ENCODE measurements at regions not wholly inside any gene's neighbourhood (a gene's known extent, or its start where the extent isn't known, plus 50 kb on each side); places are given as distances from the start of the nearest gene placed in this dataset.

DNA sequence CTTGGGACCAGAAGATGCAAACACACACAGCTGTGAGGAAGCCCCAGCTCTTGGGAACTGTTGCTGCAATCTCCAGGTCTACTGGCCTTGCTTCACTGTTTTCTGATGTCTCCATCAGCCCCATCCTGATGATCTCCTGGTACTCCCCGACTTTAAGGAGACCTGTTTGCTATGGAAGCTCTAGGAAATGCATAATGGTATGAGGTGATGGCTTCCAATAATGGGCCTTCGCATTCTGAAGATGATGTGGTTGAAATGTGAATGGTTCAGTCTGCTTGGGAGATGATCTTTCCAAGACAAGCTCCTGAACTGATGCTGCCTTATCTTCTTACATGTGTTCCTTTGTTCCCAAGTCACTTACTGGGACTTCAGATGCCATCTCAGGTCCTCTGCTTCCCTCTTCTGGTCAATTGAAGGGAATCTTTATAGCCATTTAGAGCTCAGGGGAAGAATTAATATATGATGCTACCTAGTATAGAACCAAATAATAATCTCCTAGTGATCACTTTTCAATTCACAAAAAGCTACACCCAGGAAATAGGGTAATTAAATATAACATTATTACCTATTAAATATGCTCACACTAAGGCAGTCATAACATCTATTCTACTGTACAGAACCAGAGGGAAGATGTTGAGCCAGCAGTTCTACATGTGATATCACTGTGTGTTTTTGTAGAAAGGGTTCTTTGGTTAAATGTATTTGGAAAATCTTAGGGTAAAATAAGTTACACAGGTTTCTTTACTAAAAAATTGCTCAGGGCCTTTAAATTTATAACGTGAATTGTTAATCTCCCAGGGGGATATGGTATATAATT lies 73.9 kb upstream of the VTCN1 start:
- WGBS, result 75% methylated on average over 3 of the region's 3 CpGs
- DNase-seq (ENCODE audit: low spot score), result no peak

DNA sequence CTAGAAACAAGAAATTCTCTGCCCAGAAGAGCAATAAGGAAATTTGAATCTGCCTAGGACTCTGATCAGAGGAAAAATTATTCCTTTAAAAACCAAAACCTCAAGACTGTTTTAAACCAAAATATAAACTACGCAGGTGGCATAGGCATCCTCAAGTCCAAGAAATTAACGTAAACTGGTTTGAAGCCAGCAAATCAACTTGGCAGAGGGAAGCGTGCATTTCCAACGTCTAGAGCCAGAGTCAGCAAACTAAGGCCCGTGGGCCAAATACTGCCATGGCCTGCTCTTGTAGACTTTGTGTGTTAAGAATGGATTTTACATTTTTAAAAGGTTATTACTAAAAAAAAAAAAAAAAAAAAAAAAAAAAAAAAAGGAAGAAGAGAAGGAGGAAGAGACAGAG lies 67.8 kb upstream of the VTCN1 start:
- H3K36me3 ChIP-seq (ENCODE audit: control insufficient read depth in 4 of 4, insufficient read depth in 3 of 4, low read depth in 1 of 4, low read length in 3 of 4), result no peaks in the 10 kb centered on the region
- 85% methylated on average over 5 of the region's 5 CpGs for WGBS
- H3K4me3 ChIP-seq (ENCODE audit: low read depth in 1 of 3, low read length in 3 of 3), result no peak overlapping the region
- no peak overlapping the region for H3K9ac ChIP-seq (ENCODE audit: low read depth in 1 of 2, low read length in 2 of 2)
- TF ChIP-seq, protein P1, sequence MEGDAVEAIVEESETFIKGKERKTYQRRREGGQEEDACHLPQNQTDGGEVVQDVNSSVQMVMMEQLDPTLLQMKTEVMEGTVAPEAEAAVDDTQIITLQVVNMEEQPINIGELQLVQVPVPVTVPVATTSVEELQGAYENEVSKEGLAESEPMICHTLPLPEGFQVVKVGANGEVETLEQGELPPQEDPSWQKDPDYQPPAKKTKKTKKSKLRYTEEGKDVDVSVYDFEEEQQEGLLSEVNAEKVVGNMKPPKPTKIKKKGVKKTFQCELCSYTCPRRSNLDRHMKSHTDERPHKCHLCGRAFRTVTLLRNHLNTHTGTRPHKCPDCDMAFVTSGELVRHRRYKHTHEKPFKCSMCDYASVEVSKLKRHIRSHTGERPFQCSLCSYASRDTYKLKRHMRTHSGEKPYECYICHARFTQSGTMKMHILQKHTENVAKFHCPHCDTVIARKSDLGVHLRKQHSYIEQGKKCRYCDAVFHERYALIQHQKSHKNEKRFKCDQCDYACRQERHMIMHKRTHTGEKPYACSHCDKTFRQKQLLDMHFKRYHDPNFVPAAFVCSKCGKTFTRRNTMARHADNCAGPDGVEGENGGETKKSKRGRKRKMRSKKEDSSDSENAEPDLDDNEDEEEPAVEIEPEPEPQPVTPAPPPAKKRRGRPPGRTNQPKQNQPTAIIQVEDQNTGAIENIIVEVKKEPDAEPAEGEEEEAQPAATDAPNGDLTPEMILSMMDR (IDR thresholded peaks at IDR 0.05; ENCODE audit: low read depth, low read length, missing input control), result no peak
- TF ChIP-seq RAD21 (IDR thresholded peaks at IDR 0.05), result no peak
- no peak for TF ChIP-seq FOXA1 (IDR thresholded peaks at IDR 0.05)
- TF ChIP-seq JUND (IDR thresholded peaks at IDR 0.05), result no peak
- TF ChIP-seq MAX (IDR thresholded peaks at IDR 0.05), result no peak
- no peak for TF ChIP-seq FOXA2 (IDR thresholded peaks at IDR 0.05)
- TF ChIP-seq NR2F2 (IDR thresholded peaks at IDR 0.05), result no peak
- TF ChIP-seq TAF1 (conservative IDR thresholded peaks at IDR 0.05), result no peak
- no peak for TF ChIP-seq GABPA (IDR thresholded peaks at IDR 0.05 in 1 of 2, conservative IDR thresholded peaks at IDR 0.05 in 1 of 2)
- TF ChIP-seq SP1 (IDR thresholded peaks at IDR 0.05), result no peak
- TF ChIP-seq HNF4A (conservative IDR thresholded peaks at IDR 0.05), result no peak
- no peak for TF ChIP-seq EGR1 (IDR thresholded peaks at IDR 0.05; ENCODE audit: low read depth in 2 of 2)
- no peak for TF ChIP-seq REST (IDR thresholded peaks at IDR 0.05)
- no peak for TF ChIP-seq RXRA (IDR thresholded peaks at IDR 0.05)
- TF ChIP-seq, protein P2, sequence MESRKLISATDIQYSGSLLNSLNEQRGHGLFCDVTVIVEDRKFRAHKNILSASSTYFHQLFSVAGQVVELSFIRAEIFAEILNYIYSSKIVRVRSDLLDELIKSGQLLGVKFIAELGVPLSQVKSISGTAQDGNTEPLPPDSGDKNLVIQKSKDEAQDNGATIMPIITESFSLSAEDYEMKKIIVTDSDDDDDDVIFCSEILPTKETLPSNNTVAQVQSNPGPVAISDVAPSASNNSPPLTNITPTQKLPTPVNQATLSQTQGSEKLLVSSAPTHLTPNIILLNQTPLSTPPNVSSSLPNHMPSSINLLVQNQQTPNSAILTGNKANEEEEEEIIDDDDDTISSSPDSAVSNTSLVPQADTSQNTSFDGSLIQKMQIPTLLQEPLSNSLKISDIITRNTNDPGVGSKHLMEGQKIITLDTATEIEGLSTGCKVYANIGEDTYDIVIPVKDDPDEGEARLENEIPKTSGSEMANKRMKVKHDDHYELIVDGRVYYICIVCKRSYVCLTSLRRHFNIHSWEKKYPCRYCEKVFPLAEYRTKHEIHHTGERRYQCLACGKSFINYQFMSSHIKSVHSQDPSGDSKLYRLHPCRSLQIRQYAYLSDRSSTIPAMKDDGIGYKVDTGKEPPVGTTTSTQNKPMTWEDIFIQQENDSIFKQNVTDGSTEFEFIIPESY (IDR thresholded peaks at IDR 0.05), result no peak
- TF ChIP-seq HNF4G (IDR thresholded peaks at IDR 0.05), result no peak
- TF ChIP-seq, protein P3, sequence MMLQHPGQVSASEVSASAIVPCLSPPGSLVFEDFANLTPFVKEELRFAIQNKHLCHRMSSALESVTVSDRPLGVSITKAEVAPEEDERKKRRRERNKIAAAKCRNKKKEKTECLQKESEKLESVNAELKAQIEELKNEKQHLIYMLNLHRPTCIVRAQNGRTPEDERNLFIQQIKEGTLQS (IDR thresholded peaks at IDR 0.05), result no peak
- TF ChIP-seq YY1 (IDR thresholded peaks at IDR 0.05), result no peak
- no peak for DNase-seq (ENCODE audit: low spot score)
- no peak overlapping the region for H3K27ac ChIP-seq (ENCODE audit: low read depth in 1 of 2, low read length in 2 of 2)
- H3K27me3 ChIP-seq (ENCODE audit: control insufficient read depth in 4 of 4, insufficient read depth in 4 of 4, low read length in 3 of 4), result no peaks in the 10 kb centered on the region
- peaks cover 0 to 2% (median 0%) of the 10 kb centered on the region in 4 donors for H3K9me3 ChIP-seq (ENCODE audit: control insufficient read depth in 4 of 4, low read length in 3 of 4)
- H3K4me1 ChIP-seq (ENCODE audit: control insufficient read depth in 4 of 4, insufficient read depth in 4 of 4, low read length in 3 of 4), result no peaks in the 10 kb centered on the region

More for the DNA sequence above, 73.9 kb upstream of the VTCN1 start:
- Histone ChIP-seq H3K27ac (ENCODE audit: low read depth in 1 of 2, low read length in 2 of 2) (no peak overlapping the region), H3K9me3 (ENCODE audit: control insufficient read depth in 4 of 4, low read length in 3 of 4) (no peaks in the 10 kb centered on the region), H3K9ac (ENCODE audit: low read depth in 1 of 2, low read length in 2 of 2) (no peak overlapping the region), H3K36me3 (ENCODE audit: control insufficient read depth in 4 of 4, insufficient read depth in 3 of 4, low read depth in 1 of 4, low read length in 3 of 4) (no peaks in the 10 kb centered on the region), H3K4me1 (ENCODE audit: control insufficient read depth in 4 of 4, insufficient read depth in 4 of 4, low read length in 3 of 4) (no peaks in the 10 kb centered on the region), H3K4me3 (ENCODE audit: low read depth in 1 of 3, low read length in 3 of 3) (no peak overlapping the region), H3K27me3 (ENCODE audit: control insufficient read depth in 4 of 4, insufficient read depth in 4 of 4, low read length in 3 of 4) (no peaks in the 10 kb centered on the region)
- TF ChIP-seq RAD21 (IDR thresholded peaks at IDR 0.05) (peak; percentile 74 to 75), FOXA1 (IDR thresholded peaks at IDR 0.05) (no peak), YY1 (IDR thresholded peaks at IDR 0.05) (no peak), EGR1 (IDR thresholded peaks at IDR 0.05; ENCODE audit: low read depth in 2 of 2) (no peak), MAX (IDR thresholded peaks at IDR 0.05) (no peak), RXRA (IDR thresholded peaks at IDR 0.05) (no peak)
- TF ChIP-seq, protein P1 (IDR thresholded peaks at IDR 0.05; ENCODE audit: low read depth, low read length, missing input control), result peak; percentile 37
